Suprapubic skin (tissue), 4 donors: ENCODE measurements at regions not wholly inside any gene's neighbourhood (a gene's known extent, or its start where the extent isn't known, plus 50 kb on each side); places are given as distances from the start of the nearest gene placed in this dataset.

Experiments
- EP300 ChIP-seq: sonication (generic); formaldehyde crosslinking; IDR thresholded peaks from one replicate; pipeline ENCODE4 v1.6.1; 2017; ENCODE audit warnings: antibody characterized with exemption
- POLR2AphosphoS5 ChIP-seq, 3 donors: sonication (generic); formaldehyde crosslinking; IDR thresholded peaks; one replicate each; pipeline ENCODE4 v1.6.1; 2017; ENCODE audit warnings: antibody characterized with exemption in 3 of 3
- TF ChIP-seq, protein P1 (sequence below), 2 donors: fragments of 200-600 bp in 1 of 2; fragments of 450-650 bp in 1 of 2; sonication (generic) in 1 of 2; IDR thresholded peaks; one replicate each; pipeline ENCODE4 v1.5.1; 2016 to 2019; ENCODE audit warnings: antibody characterized with exemption in 2 of 2, mild to moderate bottlenecking in 1 of 2, moderate library complexity in 1 of 2

DNA sequence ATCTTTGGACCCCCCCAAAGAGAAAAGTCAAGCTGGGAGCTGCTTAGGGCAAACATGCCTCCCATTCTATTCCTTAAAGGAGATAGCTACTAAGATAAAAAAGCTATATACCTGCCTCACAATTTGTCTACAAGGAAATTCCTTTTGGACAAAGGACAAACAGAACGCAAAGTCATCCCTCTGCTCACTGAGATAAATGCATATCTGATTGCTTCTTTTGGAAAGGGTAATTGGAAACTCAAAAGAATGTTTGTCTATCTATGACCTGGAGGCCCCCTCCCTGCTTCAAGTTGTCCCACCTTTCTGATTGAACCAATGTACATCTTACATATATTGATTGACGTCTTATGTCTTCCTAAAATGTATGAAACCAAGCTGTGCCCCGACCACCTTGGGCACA, 80.9 kb upstream of the FUT8 start:
- no peak for TF ChIP-seq EP300
- TF ChIP-seq, protein P1, sequence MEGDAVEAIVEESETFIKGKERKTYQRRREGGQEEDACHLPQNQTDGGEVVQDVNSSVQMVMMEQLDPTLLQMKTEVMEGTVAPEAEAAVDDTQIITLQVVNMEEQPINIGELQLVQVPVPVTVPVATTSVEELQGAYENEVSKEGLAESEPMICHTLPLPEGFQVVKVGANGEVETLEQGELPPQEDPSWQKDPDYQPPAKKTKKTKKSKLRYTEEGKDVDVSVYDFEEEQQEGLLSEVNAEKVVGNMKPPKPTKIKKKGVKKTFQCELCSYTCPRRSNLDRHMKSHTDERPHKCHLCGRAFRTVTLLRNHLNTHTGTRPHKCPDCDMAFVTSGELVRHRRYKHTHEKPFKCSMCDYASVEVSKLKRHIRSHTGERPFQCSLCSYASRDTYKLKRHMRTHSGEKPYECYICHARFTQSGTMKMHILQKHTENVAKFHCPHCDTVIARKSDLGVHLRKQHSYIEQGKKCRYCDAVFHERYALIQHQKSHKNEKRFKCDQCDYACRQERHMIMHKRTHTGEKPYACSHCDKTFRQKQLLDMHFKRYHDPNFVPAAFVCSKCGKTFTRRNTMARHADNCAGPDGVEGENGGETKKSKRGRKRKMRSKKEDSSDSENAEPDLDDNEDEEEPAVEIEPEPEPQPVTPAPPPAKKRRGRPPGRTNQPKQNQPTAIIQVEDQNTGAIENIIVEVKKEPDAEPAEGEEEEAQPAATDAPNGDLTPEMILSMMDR (IDR thresholded peaks at IDR 0.05): no peak
- TF ChIP-seq POLR2AphosphoS5 (IDR thresholded peaks at IDR 0.05): no peak
